T47D (cell line): ENCODE measurements at regions not wholly inside any gene's neighbourhood (a gene's known extent, or its start where the extent isn't known, plus 50 kb on each side); places are given as distances from the start of the nearest gene placed in this dataset.

Source experiments
- DNase-seq, 2 experiments: peaks; one replicate each; pipeline versions ENCODE4 v3.0.0 to v3.0.0-alpha.2; 2011 to 2012; ENCODE audit warnings: low read depth in 1 of 2, low spot score in 1 of 2
- JUND ChIP-seq: IDR thresholded peaks from 2 replicates; pipeline ENCODE4 v1.6.1; 2012; ENCODE audit warnings: low read depth
- in situ Hi-C: cut with HindIII; loops from 2 replicates; pipeline ENCODE4 v1.10.0; 2016; ENCODE audit warnings: low sequenced_read_pairs, low pct_unique_long_range_greater_than_20kb

GRCh38 chr7:414681-415560 lies 104.7 kb downstream of the PDGFA start:
- in situ Hi-C loops, result no loop called here
- no peak for DNase-seq
- no peak for TF ChIP-seq JUND

- TF ChIP-seq JUND, result no peak
- no peak for DNase-seq
- in situ Hi-C loops, result no loop called here
Observed at GRCh38 chr7:415646-416525, 103.8 kb downstream of the PDGFA start.

DNA sequence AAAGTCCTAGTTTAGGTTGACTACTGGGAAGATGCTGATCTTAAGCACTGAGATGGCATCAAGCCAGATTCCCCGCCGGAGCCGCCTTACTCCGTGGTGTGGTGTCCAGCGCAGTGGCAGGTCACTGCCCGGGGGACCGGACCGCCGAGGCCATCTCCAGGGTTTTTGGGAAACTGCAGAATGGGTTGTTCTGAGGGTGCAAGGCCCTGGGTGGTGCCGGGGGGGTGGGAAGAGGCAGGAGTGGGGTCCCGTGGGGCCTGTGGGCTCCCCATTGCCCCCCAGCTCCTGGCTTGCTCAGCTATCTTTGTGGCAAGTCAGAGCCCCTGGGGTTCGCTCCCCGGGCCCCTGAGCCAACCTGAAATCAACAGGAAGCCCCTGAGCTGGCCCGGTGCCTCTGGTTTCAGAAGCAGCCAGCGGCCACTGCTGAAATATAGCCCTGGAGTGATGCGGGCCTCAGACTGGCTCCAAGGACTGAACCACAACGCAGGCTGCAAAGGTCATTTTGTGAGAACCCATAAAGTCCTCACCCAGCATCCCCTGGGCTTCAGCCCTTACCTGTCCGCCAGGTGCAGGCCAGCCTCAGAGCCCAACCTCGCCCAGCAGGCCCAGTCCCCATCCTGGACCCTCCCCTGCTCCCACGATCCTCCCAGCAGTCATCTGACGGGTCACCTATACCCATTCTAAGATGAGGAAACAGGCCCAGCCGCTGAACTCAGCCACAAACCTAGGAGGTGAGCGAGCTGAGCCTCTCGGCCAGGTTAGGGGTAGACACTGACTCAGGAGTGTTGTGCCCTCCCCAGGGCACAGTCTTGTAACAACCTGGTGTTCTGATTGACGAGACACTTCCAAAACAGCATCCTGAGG lies 102.7 kb downstream of the PDGFA start:
- DNase-seq, result no peak
- no peak for TF ChIP-seq JUND
- in situ Hi-C loops, result no loop called here

DNA sequence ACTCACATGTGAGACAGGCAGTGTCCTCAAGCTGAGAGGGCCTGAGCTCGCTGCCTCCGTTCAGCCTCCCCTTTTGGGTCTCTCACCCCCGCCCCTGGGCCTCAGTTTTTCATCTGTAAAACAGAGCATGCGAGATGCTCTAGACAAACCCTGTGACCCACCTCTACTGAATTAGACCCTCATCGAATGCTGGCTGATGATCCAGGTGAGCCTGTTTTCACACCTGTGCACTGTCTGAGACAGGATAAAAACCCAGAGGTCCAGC lies 102.1 kb downstream of the PDGFA start:
- in situ Hi-C loops, result no loop called here
- no peak for TF ChIP-seq JUND
- no peak for DNase-seq

- no peak for TF ChIP-seq JUND
- no peak for DNase-seq
- in situ Hi-C loops, result no loop called here
Observed at GRCh38 chr7:417973-418601, 101.6 kb downstream of the PDGFA start.

DNA sequence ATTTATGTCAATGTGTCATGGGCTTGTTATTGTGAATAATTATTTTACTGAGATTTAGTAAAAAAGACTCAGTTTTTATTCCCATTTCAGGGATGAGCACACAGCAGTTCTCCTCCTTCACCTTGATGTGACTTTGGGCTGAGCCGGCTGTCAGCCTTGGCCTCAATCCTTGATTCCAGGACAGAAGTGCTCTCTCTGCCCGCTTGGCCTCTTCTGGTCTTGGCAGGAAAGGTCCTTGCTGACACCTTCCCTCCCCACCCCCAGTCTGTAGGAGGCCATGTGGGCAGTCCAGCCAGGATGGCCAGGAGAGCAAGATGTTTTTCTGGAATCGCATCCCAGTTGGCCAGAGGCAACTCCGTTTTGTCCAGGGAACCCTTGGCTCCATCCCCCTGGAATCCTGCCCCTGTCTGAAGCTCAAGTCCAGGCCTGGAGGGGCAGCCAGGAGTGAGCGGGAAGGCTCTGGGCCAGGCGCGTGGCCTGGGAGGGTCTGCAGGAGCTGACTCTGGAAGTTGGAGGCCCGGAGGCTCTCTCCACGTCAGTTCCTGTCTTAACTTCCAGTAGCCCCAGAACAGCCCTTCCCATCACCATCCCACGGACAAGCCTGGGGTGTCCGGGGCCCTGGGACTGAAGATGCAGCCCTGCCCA lies 100.9 kb downstream of the PDGFA start:
- TF ChIP-seq JUND, result no peak
- in situ Hi-C loops, result no loop called here
- no peak for DNase-seq

GRCh38 chr7:420142-421093 lies 99.2 kb downstream of the PDGFA start:
- DNase-seq, result no peak
- no peak for TF ChIP-seq JUND
- in situ Hi-C loops, result no loop called here

DNA sequence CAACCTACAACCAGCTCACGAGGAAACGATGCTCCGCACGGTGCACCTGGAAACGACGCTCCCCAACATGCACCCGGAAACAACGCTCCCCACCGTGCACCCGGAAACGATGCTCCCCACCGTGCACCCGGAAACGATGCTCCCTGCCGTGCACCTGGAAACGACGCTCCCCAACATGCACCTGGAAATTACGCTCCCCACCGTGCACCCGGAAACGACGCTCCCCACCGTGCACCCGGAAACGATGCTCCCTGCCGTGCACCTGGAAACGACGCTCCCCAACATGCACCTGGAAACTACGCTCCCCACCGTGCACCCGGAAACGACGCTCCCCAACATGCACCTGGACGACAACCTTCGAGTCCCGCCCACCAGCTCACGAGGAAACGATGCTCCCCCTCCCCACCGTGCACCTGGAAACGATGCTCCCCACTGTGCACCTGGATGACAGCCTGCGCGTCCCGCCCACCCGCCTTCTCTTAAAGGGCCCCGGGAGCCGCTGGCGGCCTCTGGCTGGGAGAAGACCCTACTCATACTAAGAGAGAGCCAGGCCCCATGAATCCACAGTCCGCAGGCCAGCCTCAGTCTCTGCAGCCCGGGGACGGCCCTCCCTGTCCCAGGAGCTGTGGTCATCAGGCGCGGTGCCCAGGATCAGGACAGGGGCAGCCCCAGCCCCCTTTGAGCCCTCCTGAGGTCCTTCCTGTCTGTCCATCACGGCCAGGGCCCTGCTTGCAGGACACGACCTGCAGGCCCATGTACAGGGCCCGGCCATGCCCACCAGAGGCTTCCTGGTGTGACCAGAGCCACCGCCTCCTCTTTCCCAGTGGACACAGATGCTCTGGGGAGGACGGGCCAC lies 98.3 kb downstream of the PDGFA start:
- in situ Hi-C loops, result no loop called here
- DNase-seq, result peak in 1 of 2 experiments; percentile 30
- no peak for TF ChIP-seq JUND

DNA sequence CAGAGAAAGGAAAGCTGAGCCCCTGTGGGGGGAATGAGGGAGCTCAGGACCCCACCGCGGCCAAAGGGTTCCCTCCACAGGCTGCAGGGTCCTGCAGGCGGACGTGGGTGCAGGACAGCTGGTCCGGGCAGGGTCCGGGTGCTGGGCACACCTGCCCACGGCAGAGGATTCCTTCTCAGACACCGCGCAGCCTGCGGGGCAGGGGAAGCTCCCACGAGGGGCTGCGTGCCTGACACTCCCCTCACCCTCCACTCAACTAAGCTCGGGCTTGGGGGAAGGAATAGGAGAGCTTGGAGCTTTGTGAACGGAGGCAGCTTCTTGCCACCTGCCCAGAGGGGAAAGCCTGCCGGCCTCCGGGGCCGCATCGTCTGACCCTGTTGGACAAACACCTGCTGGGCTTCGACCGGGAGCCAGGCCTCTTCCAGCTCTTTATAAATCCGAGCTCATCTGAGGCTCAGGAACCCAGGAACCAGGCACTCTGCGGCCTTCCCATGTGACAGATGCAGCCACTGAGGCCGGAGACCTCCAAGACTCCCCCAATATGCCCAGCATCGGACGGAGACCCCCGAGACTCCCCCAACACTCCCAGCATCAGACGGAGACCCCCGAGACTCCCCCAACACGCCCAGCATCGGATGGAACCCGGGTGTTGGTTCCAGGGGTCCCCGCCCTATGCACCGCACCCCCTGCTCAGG lies 97.3 kb downstream of the PDGFA start:
- in situ Hi-C loops, result no loop called here
- no peak for DNase-seq
- TF ChIP-seq JUND, result no peak

DNA sequence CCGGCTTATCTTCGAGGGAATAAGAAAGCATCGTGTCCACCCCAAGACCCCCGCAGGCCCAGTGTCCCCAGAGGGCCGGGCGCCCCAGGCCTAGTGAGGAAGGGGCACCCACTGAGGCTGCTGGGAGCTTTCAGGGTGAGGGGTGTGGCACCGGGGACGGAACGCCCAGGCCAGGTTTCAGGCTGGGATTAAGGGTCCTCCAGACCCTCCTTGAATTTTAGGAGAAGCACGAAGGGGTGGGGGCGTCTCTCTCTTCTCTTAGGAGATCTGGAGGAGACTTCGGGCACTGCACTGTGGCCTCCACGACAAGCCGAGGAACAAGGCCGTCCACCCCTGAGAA lies 96.8 kb downstream of the PDGFA start:
- DNase-seq, result no peak
- no peak for TF ChIP-seq JUND
- in situ Hi-C loops, result no loop called here
